ENCODE measurements at regions not wholly inside any gene's neighbourhood (a gene's known extent, or its start where the extent isn't known, plus 50 kb on each side); places are given as distances from the start of the nearest gene placed in this dataset.

- TF ChIP-seq CTCF (IDR thresholded peaks at IDR 0.05; ENCODE audit: low read depth, low read length), result no peak
- Histone ChIP-seq H3K27me3 (ENCODE audit: insufficient read depth, low read depth, severe bottlenecking) (no peaks in the 10 kb centered on the region), H3K27ac (no peak overlapping the region)
Measured at GRCh38 chr1:213387380-213388015, 336.5 kb downstream of the RPS6KC1 start.

GRCh38 chr1:213388199-213388598 is 337.2 kb downstream of the RPS6KC1 start:
- no peaks in the 10 kb centered on the region for H3K36me3 ChIP-seq
- TF ChIP-seq CTCF (IDR thresholded peaks at IDR 0.05; ENCODE audit: low read depth, low read length), result no peak
- DNase-seq, result no peak
- H3K4me3 ChIP-seq (ENCODE audit: low read depth, low read length), result no peak overlapping the region
- peaks cover 2% of the 10 kb centered on the region for H3K9me3 ChIP-seq (ENCODE audit: severe bottlenecking)
- H3K27ac ChIP-seq, result no peak overlapping the region
- H3K27me3 ChIP-seq (ENCODE audit: insufficient read depth, low read depth, severe bottlenecking), result no peaks in the 10 kb centered on the region

More at GRCh38 chr1:213387380-213388015, 336.5 kb downstream of the RPS6KC1 start:
- H3K36me3 ChIP-seq, result no peaks in the 10 kb centered on the region
- no peak overlapping the region for H3K4me3 ChIP-seq (ENCODE audit: low read depth, low read length)
- H3K9me3 ChIP-seq (ENCODE audit: severe bottlenecking), result peaks cover 2% of the 10 kb centered on the region
- DNase-seq, result no peak

DNA sequence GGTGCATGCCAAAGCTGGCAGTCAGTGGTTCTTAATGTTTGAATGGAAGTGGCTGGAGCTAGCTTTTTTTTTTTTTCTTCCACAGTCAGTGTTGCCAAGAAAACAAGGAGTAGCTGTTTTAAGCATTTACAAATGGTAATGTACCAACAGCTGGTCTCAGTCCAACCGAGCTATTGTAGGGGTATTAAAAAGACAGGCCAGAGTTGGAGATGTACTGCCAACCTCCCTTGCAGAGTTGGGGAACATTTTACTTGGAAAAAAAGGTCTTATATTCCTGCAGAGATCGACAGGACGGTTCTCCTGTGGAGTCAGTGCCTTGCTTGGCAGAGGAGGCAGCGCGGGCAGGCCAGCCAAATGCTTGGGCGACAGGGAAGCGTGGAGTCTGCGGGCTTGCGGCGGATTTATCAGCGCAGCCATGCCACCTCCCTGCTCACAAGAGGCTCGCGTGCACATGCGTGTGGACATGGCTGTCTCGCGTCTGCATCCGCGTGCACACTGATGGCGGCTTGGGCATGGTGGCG is 338.1 kb downstream of the RPS6KC1 start:
- no peak overlapping the region for H3K27ac ChIP-seq
- no peak for TF ChIP-seq CTCF (IDR thresholded peaks at IDR 0.05; ENCODE audit: low read depth, low read length)
- H3K9me3 ChIP-seq (ENCODE audit: severe bottlenecking), result no peaks in the 10 kb centered on the region
- H3K27me3 ChIP-seq (ENCODE audit: insufficient read depth, low read depth, severe bottlenecking), result no peaks in the 10 kb centered on the region
- DNase-seq, result no peak
- H3K4me3 ChIP-seq (ENCODE audit: low read depth, low read length), result no peak overlapping the region
- H3K36me3 ChIP-seq, result no peaks in the 10 kb centered on the region

DNA sequence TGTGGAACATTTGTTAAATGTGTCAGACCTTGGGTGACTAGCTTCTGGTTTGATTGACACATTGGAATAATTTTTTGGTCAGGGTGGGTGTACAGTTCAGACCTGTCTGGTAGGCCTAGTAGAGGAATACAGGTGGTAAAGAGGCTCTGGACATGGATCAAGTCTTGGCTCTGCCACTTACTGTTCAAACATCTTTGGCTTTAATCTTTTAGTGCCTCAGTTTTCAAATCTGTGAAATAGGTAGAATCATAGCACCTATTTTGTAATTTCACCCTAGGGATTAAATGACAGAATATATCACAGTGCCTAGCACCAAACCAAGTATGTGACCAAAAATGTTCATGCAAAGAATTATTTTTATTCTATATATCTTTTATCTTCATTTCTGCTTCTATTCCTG is 340.4 kb downstream of the RPS6KC1 start:
- TF ChIP-seq CTCF (IDR thresholded peaks at IDR 0.05; ENCODE audit: low read depth, low read length), result no peak
- H3K27ac ChIP-seq, result no peak overlapping the region
- DNase-seq, result no peak
- H3K36me3 ChIP-seq, result no peaks in the 10 kb centered on the region
- no peaks in the 10 kb centered on the region for H3K9me3 ChIP-seq (ENCODE audit: severe bottlenecking)
- H3K4me3 ChIP-seq (ENCODE audit: low read depth, low read length), result no peak overlapping the region
- no peaks in the 10 kb centered on the region for H3K27me3 ChIP-seq (ENCODE audit: insufficient read depth, low read depth, severe bottlenecking)

DNA sequence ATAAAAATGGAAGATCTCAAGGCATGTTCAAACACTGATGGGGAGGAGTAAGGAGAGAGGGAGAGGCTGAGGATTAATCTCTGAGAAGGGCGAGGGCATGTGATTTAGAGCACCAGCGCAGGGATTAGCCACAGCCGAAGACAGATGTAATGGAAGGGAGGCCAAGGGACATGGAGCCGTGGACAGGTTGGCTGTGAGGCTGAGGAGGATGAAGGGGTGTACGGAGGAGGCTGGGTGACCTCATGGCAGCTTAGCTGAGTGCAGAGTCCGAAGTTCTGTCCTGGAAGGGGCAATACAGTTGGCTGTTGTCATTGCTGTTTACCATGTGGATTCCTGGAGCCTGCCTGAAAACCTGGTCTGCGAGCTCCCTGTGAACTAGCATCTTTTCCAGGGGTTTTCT is 342.8 kb downstream of the RPS6KC1 start:
- DNase-seq, result peak; percentile 62
- H3K27me3 ChIP-seq (ENCODE audit: insufficient read depth, low read depth, severe bottlenecking), result no peaks in the 10 kb centered on the region
- no peak for TF ChIP-seq CTCF (IDR thresholded peaks at IDR 0.05; ENCODE audit: low read depth, low read length)

GRCh38 chr1:213394837-213395236 is 343.8 kb downstream of the RPS6KC1 start:
- H3K36me3 ChIP-seq, result no peaks in the 10 kb centered on the region
- H3K27ac ChIP-seq, result no peak overlapping the region
- no peaks in the 10 kb centered on the region for H3K9me3 ChIP-seq (ENCODE audit: severe bottlenecking)
- no peak overlapping the region for H3K4me3 ChIP-seq (ENCODE audit: low read depth, low read length)
- TF ChIP-seq CTCF (IDR thresholded peaks at IDR 0.05; ENCODE audit: low read depth, low read length), result no peak
- no peaks in the 10 kb centered on the region for H3K27me3 ChIP-seq (ENCODE audit: insufficient read depth, low read depth, severe bottlenecking)
- no peak for DNase-seq

More for the DNA sequence above, 342.8 kb downstream of the RPS6KC1 start:
- Histone ChIP-seq H3K36me3 (no peaks in the 10 kb centered on the region), H3K9me3 (ENCODE audit: severe bottlenecking) (no peaks in the 10 kb centered on the region), H3K4me3 (ENCODE audit: low read depth, low read length) (no peak overlapping the region), H3K27ac (no peak overlapping the region)
